ENCODE measurements at regions not wholly inside any gene's neighbourhood (a gene's known extent, or its start where the extent isn't known, plus 50 kb on each side); places are given as distances from the start of the nearest gene placed in this dataset.

DNA sequence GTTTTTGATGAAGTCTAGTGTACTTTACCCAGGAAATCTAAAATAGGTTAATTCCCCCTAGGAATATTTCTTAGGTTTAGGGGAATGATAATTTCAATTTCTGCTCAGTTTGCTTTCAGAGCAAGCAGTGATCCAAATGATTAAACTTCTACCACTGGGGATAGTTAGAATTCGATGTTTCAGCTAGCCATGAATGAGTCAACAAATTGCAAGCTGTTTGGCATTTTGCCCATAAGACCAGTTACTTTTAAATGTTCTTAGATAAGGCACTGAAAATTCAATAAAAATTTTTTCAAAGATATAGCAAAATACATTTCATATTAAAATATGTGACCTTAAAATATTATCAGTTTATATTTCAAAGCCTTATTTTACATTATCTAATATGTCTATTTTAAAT is 993.6 kb downstream of the ARAP2 start:
- Mint-ChIP-seq H3K27ac (no peak overlapping the region), H3K36me3 (ENCODE audit: insufficient read depth in 1 of 3, low read depth in 3 of 3) (no peaks in the 10 kb centered on the region), H3K9me3 (no peaks in the 10 kb centered on the region; a peak in 1 of 5 replicates), H3K4me1 (peaks cover 13 to 22% of the 10 kb centered on the region in 2 experiments), H3K27me3 (ENCODE audit: low read depth) (no peaks in the 10 kb centered on the region), H3K4me3 (no peak overlapping the region)
- Histone ChIP-seq H2BK15ac (ENCODE audit: low read depth, low read length) (no peak overlapping the region), H3K23me2 (ENCODE audit: insufficient read length, low read depth, low read length, poor library complexity, severe bottlenecking) (no peaks in the 10 kb centered on the region), H3K4me1 (ENCODE audit: insufficient read depth, low read length) (no peaks in the 10 kb centered on the region), H3K14ac (ENCODE audit: insufficient read depth, low read length) (no peak overlapping the region), H3K79me1 (ENCODE audit: insufficient read depth, low read depth, low read length, poor library complexity, severe bottlenecking) (no peaks in the 10 kb centered on the region), H3K9me3 (ENCODE audit: control insufficient read depth, low read depth, low read length) (no peaks in the 10 kb centered on the region), H4K5ac (ENCODE audit: insufficient read length, low read depth, low read length) (no peak overlapping the region), H2BK120ac (ENCODE audit: low read depth, low read length, poor library complexity, severe bottlenecking) (no peak overlapping the region), H3K18ac (ENCODE audit: insufficient read length, low read depth, low read length) (no peak overlapping the region), H4K20me1 (ENCODE audit: control insufficient read depth, insufficient read depth, insufficient read length) (no peaks in the 10 kb centered on the region), H4K8ac (replicated peaks; ENCODE audit: insufficient read length, low read depth, low read length) (no peak overlapping the region), H2AFZ (ENCODE audit: low read length) (no peak overlapping the region), H2BK5ac (ENCODE audit: insufficient read length, low read length) (no peak overlapping the region), H2BK12ac (ENCODE audit: insufficient read length, low read depth, low read length) (no peak overlapping the region), H2AK5ac (ENCODE audit: insufficient read length, low read length) (no peak overlapping the region), H3K27ac (ENCODE audit: insufficient read length, low read depth, low read length) (no peak overlapping the region), H3K56ac (ENCODE audit: insufficient read length, low read depth, low read length) (no peak overlapping the region), H3K23ac (ENCODE audit: insufficient read length, low read depth, low read length) (no peak overlapping the region), H3K79me2 (ENCODE audit: insufficient read depth, low read length) (no peaks in the 10 kb centered on the region), H3K4ac (ENCODE audit: low read depth, low read length) (no peak overlapping the region), H4K91ac (ENCODE audit: insufficient read length, low read depth, low read length) (no peak overlapping the region), H2BK20ac (ENCODE audit: low read depth, low read length, poor library complexity, severe bottlenecking) (no peak overlapping the region), H3T11ph (ENCODE audit: low read length) (no peak overlapping the region), H3K9ac (ENCODE audit: extremely low read depth, insufficient read length, low read length) (no peak overlapping the region), H3K27me3 (ENCODE audit: insufficient read depth, low read length) (no peaks in the 10 kb centered on the region), H3K4me2 (ENCODE audit: insufficient read depth, insufficient read length, low read length) (no peak overlapping the region)
- WGBS (ENCODE audit: extremely low coverage, insufficient read length, low lambda C conversion rate), result no CpG with 5 or more reads among the region's 1 CpG
- no peak for DNase-seq
- TF ChIP-seq, protein P1, sequence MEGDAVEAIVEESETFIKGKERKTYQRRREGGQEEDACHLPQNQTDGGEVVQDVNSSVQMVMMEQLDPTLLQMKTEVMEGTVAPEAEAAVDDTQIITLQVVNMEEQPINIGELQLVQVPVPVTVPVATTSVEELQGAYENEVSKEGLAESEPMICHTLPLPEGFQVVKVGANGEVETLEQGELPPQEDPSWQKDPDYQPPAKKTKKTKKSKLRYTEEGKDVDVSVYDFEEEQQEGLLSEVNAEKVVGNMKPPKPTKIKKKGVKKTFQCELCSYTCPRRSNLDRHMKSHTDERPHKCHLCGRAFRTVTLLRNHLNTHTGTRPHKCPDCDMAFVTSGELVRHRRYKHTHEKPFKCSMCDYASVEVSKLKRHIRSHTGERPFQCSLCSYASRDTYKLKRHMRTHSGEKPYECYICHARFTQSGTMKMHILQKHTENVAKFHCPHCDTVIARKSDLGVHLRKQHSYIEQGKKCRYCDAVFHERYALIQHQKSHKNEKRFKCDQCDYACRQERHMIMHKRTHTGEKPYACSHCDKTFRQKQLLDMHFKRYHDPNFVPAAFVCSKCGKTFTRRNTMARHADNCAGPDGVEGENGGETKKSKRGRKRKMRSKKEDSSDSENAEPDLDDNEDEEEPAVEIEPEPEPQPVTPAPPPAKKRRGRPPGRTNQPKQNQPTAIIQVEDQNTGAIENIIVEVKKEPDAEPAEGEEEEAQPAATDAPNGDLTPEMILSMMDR (conservative IDR thresholded peaks at IDR 0.05), result no peak

All from H9 (cell line).